ENCODE measurements at regions not wholly inside any gene's neighbourhood (a gene's known extent, or its start where the extent isn't known, plus 50 kb on each side); places are given as distances from the start of the nearest gene placed in this dataset.

DNA sequence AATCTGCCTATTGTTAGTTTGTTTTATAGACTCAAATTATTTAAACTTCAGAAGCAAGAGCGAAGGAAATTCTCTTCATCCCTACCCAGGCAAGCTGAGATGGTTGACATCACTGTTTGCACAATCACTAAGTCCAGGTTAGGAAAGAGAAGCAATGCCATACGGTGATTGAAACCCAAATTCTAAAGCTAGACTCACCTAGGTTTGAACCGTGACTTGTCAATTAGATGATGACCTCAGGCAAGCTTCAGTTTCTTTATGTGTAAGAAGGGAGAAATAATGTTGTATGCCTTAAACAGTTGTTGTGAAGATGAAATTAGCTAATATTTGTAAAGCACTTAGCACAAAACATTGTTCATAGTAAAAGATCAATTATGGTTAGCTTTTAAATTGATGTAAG lies 96.5 kb upstream of the ANKRD55 start:
- Histone ChIP-seq H3K4me2 (ENCODE audit: insufficient read depth, low read length) (no peak overlapping the region), H4K20me1 (ENCODE audit: insufficient read depth, low read length) (no peaks in the 10 kb centered on the region), H3K9me3 (ENCODE audit: low read depth, low read length) (no peaks in the 10 kb centered on the region), H3K79me2 (ENCODE audit: insufficient read depth, low read length) (no peaks in the 10 kb centered on the region), H3K4me1 (ENCODE audit: insufficient read depth, low read length) (peaks cover 4% of the 10 kb centered on the region), H2AFZ (ENCODE audit: low read length) (no peak overlapping the region), H3K36me3 (ENCODE audit: insufficient read depth, low read length) (no peaks in the 10 kb centered on the region), H3K27ac (ENCODE audit: low read depth, low read length) (no peak overlapping the region), H3K4me3 (ENCODE audit: insufficient read depth, low read length) (no peak overlapping the region), H3K27me3 (ENCODE audit: insufficient read depth, low read length) (peaks cover 4% of the 10 kb centered on the region)
- no peak for TF ChIP-seq CTCF (IDR thresholded peaks at IDR 0.05; ENCODE audit: extremely low read depth, low read depth, low read length)
- no peak for DNase-seq (ENCODE audit: insufficient read length, low spot score, missing footprints)

- peaks cover 4% of the 10 kb centered on the region for H3K27me3 ChIP-seq (ENCODE audit: insufficient read depth, low read length)
- TF ChIP-seq CTCF (IDR thresholded peaks at IDR 0.05; ENCODE audit: extremely low read depth, low read depth, low read length) = no peak
- H3K27ac ChIP-seq (ENCODE audit: low read depth, low read length) = no peak overlapping the region
- H3K4me1 ChIP-seq (ENCODE audit: insufficient read depth, low read length) = peaks cover 4% of the 10 kb centered on the region
- no peak overlapping the region for H3K4me3 ChIP-seq (ENCODE audit: insufficient read depth, low read length)
- no peaks in the 10 kb centered on the region for H3K36me3 ChIP-seq (ENCODE audit: insufficient read depth, low read length)
- no peaks in the 10 kb centered on the region for H3K79me2 ChIP-seq (ENCODE audit: insufficient read depth, low read length)
- no peak overlapping the region for H2AFZ ChIP-seq (ENCODE audit: low read length)
- no peak overlapping the region for H3K4me2 ChIP-seq (ENCODE audit: insufficient read depth, low read length)
- DNase-seq (ENCODE audit: insufficient read length, low spot score, missing footprints) = no peak
- H3K9me3 ChIP-seq (ENCODE audit: low read depth, low read length) = no peaks in the 10 kb centered on the region
- H4K20me1 ChIP-seq (ENCODE audit: insufficient read depth, low read length) = no peaks in the 10 kb centered on the region
Observed at GRCh38 chr5:56328753-56329560, 95.8 kb upstream of the ANKRD55 start.

- H3K4me1 ChIP-seq (ENCODE audit: insufficient read depth, low read length) = peaks cover 4% of the 10 kb centered on the region
- no peak overlapping the region for H3K4me2 ChIP-seq (ENCODE audit: insufficient read depth, low read length)
- TF ChIP-seq CTCF (IDR thresholded peaks at IDR 0.05; ENCODE audit: extremely low read depth, low read depth, low read length) = no peak
- no peaks in the 10 kb centered on the region for H3K36me3 ChIP-seq (ENCODE audit: insufficient read depth, low read length)
- no peak overlapping the region for H3K27ac ChIP-seq (ENCODE audit: low read depth, low read length)
- H4K20me1 ChIP-seq (ENCODE audit: insufficient read depth, low read length) = no peaks in the 10 kb centered on the region
- DNase-seq (ENCODE audit: insufficient read length, low spot score, missing footprints) = no peak
- H2AFZ ChIP-seq (ENCODE audit: low read length) = no peak overlapping the region
- H3K9me3 ChIP-seq (ENCODE audit: low read depth, low read length) = no peaks in the 10 kb centered on the region
- H3K4me3 ChIP-seq (ENCODE audit: insufficient read depth, low read length) = no peak overlapping the region
- no peaks in the 10 kb centered on the region for H3K79me2 ChIP-seq (ENCODE audit: insufficient read depth, low read length)
- peaks cover 4% of the 10 kb centered on the region for H3K27me3 ChIP-seq (ENCODE audit: insufficient read depth, low read length)
Observed at GRCh38 chr5:56327809-56328208, 94.7 kb upstream of the ANKRD55 start.

DNA sequence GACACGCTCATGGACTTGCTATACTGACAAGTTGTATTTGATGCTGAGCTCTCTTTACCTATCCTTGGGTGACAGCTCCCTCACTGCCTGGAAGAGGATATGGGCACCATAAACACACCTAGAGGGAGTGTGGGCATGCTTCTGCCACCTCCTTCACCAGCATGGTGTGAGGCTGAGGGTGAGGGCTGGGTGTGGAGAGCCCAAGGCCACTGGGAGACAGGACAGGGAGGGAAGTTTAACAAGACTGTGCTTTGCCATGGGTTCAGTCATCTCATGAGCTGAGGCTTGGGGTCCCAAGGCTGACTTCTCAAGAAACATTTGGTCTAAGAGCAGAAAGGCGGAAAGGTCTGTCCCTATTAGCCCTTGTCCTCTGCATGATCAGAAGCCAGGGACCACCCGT lies 93.6 kb upstream of the ANKRD55 start:
- Histone ChIP-seq H3K4me1 (ENCODE audit: insufficient read depth, low read length) (peaks cover 4% of the 10 kb centered on the region), H3K36me3 (ENCODE audit: insufficient read depth, low read length) (no peaks in the 10 kb centered on the region), H3K27me3 (ENCODE audit: insufficient read depth, low read length) (peaks cover 4% of the 10 kb centered on the region), H3K4me3 (ENCODE audit: insufficient read depth, low read length) (no peak overlapping the region), H4K20me1 (ENCODE audit: insufficient read depth, low read length) (no peaks in the 10 kb centered on the region), H3K79me2 (ENCODE audit: insufficient read depth, low read length) (no peaks in the 10 kb centered on the region), H3K27ac (ENCODE audit: low read depth, low read length) (no peak overlapping the region), H3K9me3 (ENCODE audit: low read depth, low read length) (no peaks in the 10 kb centered on the region), H2AFZ (ENCODE audit: low read length) (no peak overlapping the region), H3K4me2 (ENCODE audit: insufficient read depth, low read length) (no peak overlapping the region)
- no peak for TF ChIP-seq CTCF (IDR thresholded peaks at IDR 0.05; ENCODE audit: extremely low read depth, low read depth, low read length)
- DNase-seq (ENCODE audit: insufficient read length, low spot score, missing footprints) = no peak

Measured in osteoblast (primary cell).